IMR-90 (cell line): ENCODE measurements at regions not wholly inside any gene's neighbourhood (a gene's known extent, or its start where the extent isn't known, plus 50 kb on each side); places are given as distances from the start of the nearest gene placed in this dataset.

Experiments used
- ATAC-seq: fragments of 200-7000 bp; cut with Tn5 transposase; 2 replicates; pipeline ENCODE4 v1.9.1; 2020; ENCODE audit warnings: low read depth, mild to moderate bottlenecking, moderate library complexity
- BruUV-seq: library from RNA; stranded (reverse); fragments of 400-500 nt; replicated peaks from 2 replicates; lab custom pipeline; 2021; lab: Mats Ljungman, UMichigan
- CTCF ChIA-PET: fragments of 300-600 bp; formaldehyde crosslinking; extraction: SDS; loops from one replicate; lab custom pipeline; 2021; ENCODE audit warnings: antibody characterized with exemption; lab: Yijun Ruan, JAX
- POLR2A ChIA-PET: fragments of 300-600 bp; sonication (Branson Sonifier 250); formaldehyde crosslinking; loops from one replicate; lab custom pipeline; 2022; ENCODE audit warnings: antibody characterized with exemption; ENCODE audit not compliant: unreplicated experiment; lab: Charles Lee
- DNase-seq: peaks from one replicate; pipeline ENCODE4 v3.0.0; 2013
- H2AFZ ChIP-seq: replicated peaks from 2 replicates; pipeline ENCODE3; 2013; ENCODE audit warnings: low read length, mild to moderate bottlenecking; ENCODE audit not compliant: poor library complexity
- H2AK5ac ChIP-seq: 2 replicates; pipeline ENCODE4 v1.6.1; 2013; ENCODE audit warnings: low read depth, low read length, inconsistent platforms
- H2AK9ac ChIP-seq: replicated peaks from 2 replicates; pipeline ENCODE3; 2013; ENCODE audit warnings: mild to moderate bottlenecking, low read depth, low read length, moderate library complexity; ENCODE audit not compliant: poor library complexity
- H2BK120ac ChIP-seq: 2 replicates; pipeline ENCODE4 v1.6.1; 2013; ENCODE audit warnings: low read depth, low read length, inconsistent platforms
- H2BK15ac ChIP-seq: 3 replicates; pipeline ENCODE4 v1.6.1; 2013; ENCODE audit warnings: low read depth, low read length, inconsistent platforms
- H2BK20ac ChIP-seq: 2 replicates; pipeline ENCODE4 v1.6.1; 2013; ENCODE audit warnings: low read depth, mild to moderate bottlenecking, inconsistent platforms, low read length, moderate library complexity
- H2BK5ac ChIP-seq: 2 replicates; pipeline ENCODE4 v1.6.1; 2013; ENCODE audit warnings: mild to moderate bottlenecking, low read depth, low read length, inconsistent platforms; ENCODE audit not compliant: poor library complexity, severe bottlenecking
- H3K14ac ChIP-seq: replicated peaks from 2 replicates; pipeline ENCODE4 v1.6.1; 2013; ENCODE audit warnings: low read depth, low read length, inconsistent platforms
- H3K18ac ChIP-seq: 2 replicates; pipeline ENCODE4 v1.6.1; 2013; ENCODE audit warnings: low read depth, low read length, control low read depth
- H3K23ac ChIP-seq: 2 replicates; pipeline ENCODE4 v1.6.1; 2013; ENCODE audit warnings: low read depth, low read length, inconsistent platforms
- H3K27ac ChIP-seq: 2 replicates; pipeline ENCODE4 v1.5.1; 2013; ENCODE audit warnings: mild to moderate bottlenecking, control low read depth, low read length; ENCODE audit not compliant: insufficient read depth
- H3K27me3 ChIP-seq: 2 replicates; pipeline ENCODE4 v1.6.1; 2013; ENCODE audit warnings: low read length; ENCODE audit not compliant: control insufficient read depth, insufficient read depth
- H3K36me3 ChIP-seq: 2 replicates; pipeline ENCODE4 v1.6.1; 2013; ENCODE audit warnings: low read length, mixed read lengths; ENCODE audit not compliant: control insufficient read depth, insufficient read depth
- H3K4ac ChIP-seq: 2 replicates; pipeline ENCODE4 v1.6.1; 2013; ENCODE audit warnings: low read depth, low read length, inconsistent platforms
- H3K4me1 ChIP-seq: 2 replicates; pipeline ENCODE4 v1.6.1; 2013; ENCODE audit warnings: low read length, mixed read lengths; ENCODE audit not compliant: control insufficient read depth, insufficient read depth
- H3K4me2 ChIP-seq: 2 replicates; pipeline ENCODE4 v1.6.1; 2013; ENCODE audit warnings: low read depth, mild to moderate bottlenecking, control low read depth, low read length, moderate library complexity
- H3K4me3 ChIP-seq: 2 replicates; pipeline ENCODE4 v1.5.1; 2013; ENCODE audit warnings: low read depth, mild to moderate bottlenecking, control low read depth, low read length, moderate library complexity; ENCODE audit not compliant: insufficient read depth
- H3K56ac ChIP-seq: 2 replicates; pipeline ENCODE4 v1.6.1; 2013; ENCODE audit warnings: low read length, inconsistent platforms; ENCODE audit not compliant: insufficient read depth; ENCODE audit errors: extremely low read depth
- H3K79me1 ChIP-seq, 2 experiments: 2 replicates each; pipeline ENCODE4 v1.6.1; 2013; ENCODE audit warnings: low read length in 2 of 2, inconsistent platforms in 1 of 2, low read depth in 1 of 2
- H3K9ac ChIP-seq: 2 replicates; pipeline ENCODE4 v1.6.1; 2013; ENCODE audit warnings: low read depth, low read length, control low read depth
- H3K9me1 ChIP-seq: 2 replicates; pipeline ENCODE4 v1.6.1; 2013; ENCODE audit warnings: low read length, inconsistent platforms; ENCODE audit not compliant: insufficient read depth
- H3K9me3 ChIP-seq: 2 replicates; pipeline ENCODE4 v1.6.1; 2013; ENCODE audit warnings: low read length; ENCODE audit not compliant: control insufficient read depth, insufficient read depth
- H4K20me1 ChIP-seq: 2 replicates; pipeline ENCODE4 v1.6.1; 2013; ENCODE audit warnings: low read length, inconsistent platforms; ENCODE audit not compliant: insufficient read depth
- H4K5ac ChIP-seq: 2 replicates; pipeline ENCODE4 v1.6.1; 2013; ENCODE audit warnings: mild to moderate bottlenecking, low read depth, low read length, control low read depth
- H4K8ac ChIP-seq, 2 experiments: 2 replicates each; pipeline ENCODE4 v1.6.1; 2013; ENCODE audit warnings: low read depth in 2 of 2, low read length in 2 of 2, control low read depth in 1 of 2, inconsistent platforms in 1 of 2
- H4K91ac ChIP-seq: 2 replicates; pipeline ENCODE4 v1.6.1; 2013; ENCODE audit warnings: low read depth, low read length, inconsistent platforms; ENCODE audit not compliant: insufficient read depth
- MAFK ChIP-seq: IDR thresholded peaks from 2 replicates; pipeline ENCODE4 v1.6.1; 2012; ENCODE audit warnings: low read depth, low read length, improper control_type of control experiment
- USF2 ChIP-seq: fragments of 150-350 bp; IDR thresholded peaks from 2 replicates; pipeline ENCODE4 v1.6.1; 2017; ENCODE audit warnings: mild to moderate bottlenecking, antibody characterized with exemption, low read length, low read depth
- WGBS, 2 experiments: methylation state at CpG; one replicate each; pipeline versions ENCODE4 v1.1.5 to v1.1.7; 2013; ENCODE audit warnings: missing lambda C conversion rate in 2 of 2; ENCODE audit not compliant: insufficient read length in 1 of 2; ENCODE audit errors: extremely low coverage in 2 of 2; 5-methylcytosine and 5-hydroxymethylcytosine counted together
- dilution Hi-C: fragments of 300-500 bp; cut with HindIII; formaldehyde crosslinking; loops from one replicate; pipeline ENCODE4 v1.14.3; 2018; ENCODE audit warnings: low sequenced_read_pairs; ENCODE audit not compliant: unreplicated experiment
- in situ Hi-C: fragments of 300-500 bp; cut with MboI; formaldehyde crosslinking; loops from 3 replicates; pipeline ENCODE4 v1.14.3; 2019; ENCODE audit warnings: low sequenced_read_pairs, inconsistent platforms, mixed read lengths
- intact Hi-C: fragments of 100-400 bp; cut with micrococcal nuclease; formaldehyde crosslinking; loops from 2 replicates; pipeline ENCODE4 v1.10.0; 2022

DNA sequence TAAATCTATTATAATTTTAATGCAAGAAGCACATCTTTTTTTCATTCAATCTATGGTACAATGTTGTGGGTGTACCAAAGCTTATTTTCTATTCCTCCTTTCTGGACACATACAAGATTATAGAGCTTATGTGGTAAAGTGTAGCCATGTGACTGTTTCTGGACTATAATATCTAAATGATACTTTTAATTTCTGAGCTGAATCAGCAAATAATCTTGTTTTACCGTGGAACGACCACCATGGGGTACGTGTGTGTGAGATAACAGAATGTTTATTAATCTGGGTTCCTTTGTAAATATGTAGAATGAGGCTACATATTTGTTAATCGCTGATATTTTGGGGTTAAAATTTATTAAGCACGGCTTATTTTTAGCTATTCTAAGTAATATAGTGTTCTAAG is 111.5 kb upstream of the EYS start:
- no CpG with 5 or more reads among the region's 5 CpGs for WGBS, 2 experiments

More for the DNA sequence above, 111.5 kb upstream of the EYS start:
- Histone ChIP-seq H3K9ac (no peak overlapping the region), H2BK20ac (no peak overlapping the region), H2BK120ac (no peak overlapping the region), H3K14ac (no peak overlapping the region), H3K23ac (no peak overlapping the region), H3K4me2 (no peak overlapping the region), H4K91ac (no peak overlapping the region), H4K8ac (no peak overlapping the region), H3K4me3 (no peak overlapping the region), H3K4ac (no peak overlapping the region), H3K79me1 (no peaks in the 10 kb centered on the region), H3K27me3 (no peaks in the 10 kb centered on the region), H2AK9ac (no peak overlapping the region), H2BK15ac (no peak overlapping the region), H3K9me3 (no peaks in the 10 kb centered on the region; the same call in 1 of the 2 replicates), H3K9me1 (no peaks in the 10 kb centered on the region), H2BK5ac (no peak overlapping the region), H3K18ac (no peak overlapping the region), H3K56ac (no peak overlapping the region), H3K4me1 (no peaks in the 10 kb centered on the region), H2AK5ac (no peak overlapping the region), H2AFZ (no peak overlapping the region), H4K5ac (no peak overlapping the region), H3K36me3 (no peaks in the 10 kb centered on the region), H3K27ac (no peak overlapping the region), H4K20me1 (no peaks in the 10 kb centered on the region)
- POLR2A ChIA-PET: no interaction called here
- dilution Hi-C loops: no loop called here
- TF ChIP-seq USF2: no peak
- peak; percentile 47 for TF ChIP-seq MAFK
- CTCF ChIA-PET: no interaction called here
- BruUV-seq: no TSS peak
- ATAC-seq (no peak), DNase-seq (no peak)
- in situ Hi-C loops: no loop called here
- intact Hi-C loops: no loop called here
